ENCODE measurements at regions not wholly inside any gene's neighbourhood (a gene's known extent, or its start where the extent isn't known, plus 50 kb on each side); places are given as distances from the start of the nearest gene placed in this dataset.

GRCh38 chr11:15370495-15371147 lies 255.9 kb downstream of the INSC start:
- Histone ChIP-seq H3K36me3 (ENCODE audit: control insufficient read depth, insufficient read depth, low read length) (no peaks in the 10 kb centered on the region), H3K27ac (ENCODE audit: low read depth, low read length) (no peak overlapping the region), H3K27me3 (ENCODE audit: control insufficient read depth, insufficient read depth, low read length) (no peaks in the 10 kb centered on the region), H3K4me1 (ENCODE audit: control insufficient read depth, insufficient read depth, low read length) (no peaks in the 10 kb centered on the region), H3K4me3 (ENCODE audit: low read depth, low read length) (no peak overlapping the region), H3K9me3 (ENCODE audit: control insufficient read depth, insufficient read depth, low read length) (no peaks in the 10 kb centered on the region)
- DNase-seq (ENCODE audit: low read depth in 4 of 6, low spot score in 6 of 6), result peak in 1 of 6 donors; percentile 14
- 83% methylated on average over 4 of the region's 5 CpGs for WGBS (ENCODE audit: insufficient coverage)

- WGBS (ENCODE audit: insufficient coverage), result no CpG with 5 or more reads among the region's 1 CpG
- no peaks in the 10 kb centered on the region for H3K36me3 ChIP-seq (ENCODE audit: control insufficient read depth, insufficient read depth, low read length)
- H3K4me1 ChIP-seq (ENCODE audit: control insufficient read depth, insufficient read depth, low read length), result no peaks in the 10 kb centered on the region
- no peaks in the 10 kb centered on the region for H3K27me3 ChIP-seq (ENCODE audit: control insufficient read depth, insufficient read depth, low read length)
- no peak for DNase-seq (ENCODE audit: low read depth in 4 of 6, low spot score in 6 of 6)
- H3K4me3 ChIP-seq (ENCODE audit: low read depth, low read length), result no peak overlapping the region
- H3K9me3 ChIP-seq (ENCODE audit: control insufficient read depth, insufficient read depth, low read length), result no peaks in the 10 kb centered on the region
- no peak overlapping the region for H3K27ac ChIP-seq (ENCODE audit: low read depth, low read length)
Measured at GRCh38 chr11:15371533-15371932, 256.8 kb downstream of the INSC start.

- peak in 1 of 6 donors; percentile 20 for DNase-seq (ENCODE audit: low read depth in 4 of 6, low spot score in 6 of 6)
- Histone ChIP-seq H3K27me3 (ENCODE audit: control insufficient read depth, insufficient read depth, low read length) (no peaks in the 10 kb centered on the region), H3K36me3 (ENCODE audit: control insufficient read depth, insufficient read depth, low read length) (no peaks in the 10 kb centered on the region), H3K9me3 (ENCODE audit: control insufficient read depth, insufficient read depth, low read length) (peaks cover 6% of the 10 kb centered on the region), H3K4me1 (ENCODE audit: control insufficient read depth, insufficient read depth, low read length) (no peaks in the 10 kb centered on the region), H3K4me3 (ENCODE audit: low read depth, low read length) (no peak overlapping the region), H3K27ac (ENCODE audit: low read depth, low read length) (no peak overlapping the region)
- no CpG with 5 or more reads among the region's 2 CpGs for WGBS (ENCODE audit: insufficient coverage)
Measured at GRCh38 chr11:15374418-15374817, 259.7 kb downstream of the INSC start.

- Histone ChIP-seq H3K4me3 (ENCODE audit: low read depth, low read length) (no peak overlapping the region), H3K9me3 (ENCODE audit: control insufficient read depth, insufficient read depth, low read length) (peaks cover 6% of the 10 kb centered on the region), H3K36me3 (ENCODE audit: control insufficient read depth, insufficient read depth, low read length) (no peaks in the 10 kb centered on the region), H3K27ac (ENCODE audit: low read depth, low read length) (no peak overlapping the region), H3K4me1 (ENCODE audit: control insufficient read depth, insufficient read depth, low read length) (no peaks in the 10 kb centered on the region), H3K27me3 (ENCODE audit: control insufficient read depth, insufficient read depth, low read length) (no peaks in the 10 kb centered on the region)
- DNase-seq (ENCODE audit: low read depth in 4 of 6, low spot score in 6 of 6), result no peak
- 92% methylated on average over 2 of the region's 2 CpGs for WGBS (ENCODE audit: insufficient coverage)
Measured at GRCh38 chr11:15378941-15379340, 264.2 kb downstream of the INSC start.

- no peak for DNase-seq (ENCODE audit: low read depth in 4 of 6, low spot score in 6 of 6)
- WGBS (ENCODE audit: insufficient coverage), result 100% methylated on average over 3 of the region's 4 CpGs
- no peaks in the 10 kb centered on the region for H3K36me3 ChIP-seq (ENCODE audit: control insufficient read depth, insufficient read depth, low read length)
Measured at GRCh38 chr11:15379483-15379882, 264.8 kb downstream of the INSC start.

GRCh38 chr11:15390857-15391256 lies 276.1 kb downstream of the INSC start:
- Histone ChIP-seq H3K27me3 (ENCODE audit: control insufficient read depth, insufficient read depth, low read length) (no peaks in the 10 kb centered on the region), H3K36me3 (ENCODE audit: control insufficient read depth, insufficient read depth, low read length) (no peaks in the 10 kb centered on the region), H3K4me1 (ENCODE audit: control insufficient read depth, insufficient read depth, low read length) (no peaks in the 10 kb centered on the region), H3K27ac (ENCODE audit: low read depth, low read length) (no peak overlapping the region), H3K4me3 (ENCODE audit: low read depth, low read length) (no peak overlapping the region), H3K9me3 (ENCODE audit: control insufficient read depth, insufficient read depth, low read length) (peaks cover 4% of the 10 kb centered on the region)
- no peak for DNase-seq (ENCODE audit: low read depth in 4 of 6, low spot score in 6 of 6)
- no CpG with 5 or more reads among the region's 1 CpG for WGBS (ENCODE audit: insufficient coverage)

More at GRCh38 chr11:15379483-15379882, 264.8 kb downstream of the INSC start:
- Histone ChIP-seq H3K9me3 (ENCODE audit: control insufficient read depth, insufficient read depth, low read length) (peaks cover 6% of the 10 kb centered on the region), H3K27me3 (ENCODE audit: control insufficient read depth, insufficient read depth, low read length) (no peaks in the 10 kb centered on the region), H3K4me3 (ENCODE audit: low read depth, low read length) (no peak overlapping the region), H3K4me1 (ENCODE audit: control insufficient read depth, insufficient read depth, low read length) (no peaks in the 10 kb centered on the region), H3K27ac (ENCODE audit: low read depth, low read length) (no peak overlapping the region)

GRCh38 chr11:15396778-15397177 lies 282.1 kb downstream of the INSC start:
- Histone ChIP-seq H3K27me3 (ENCODE audit: control insufficient read depth, insufficient read depth, low read length) (no peaks in the 10 kb centered on the region), H3K4me1 (ENCODE audit: control insufficient read depth, insufficient read depth, low read length) (no peaks in the 10 kb centered on the region), H3K9me3 (ENCODE audit: control insufficient read depth, insufficient read depth, low read length) (peaks cover 8% of the 10 kb centered on the region), H3K36me3 (ENCODE audit: control insufficient read depth, insufficient read depth, low read length) (no peaks in the 10 kb centered on the region), H3K4me3 (ENCODE audit: low read depth, low read length) (no peak overlapping the region), H3K27ac (ENCODE audit: low read depth, low read length) (no peak overlapping the region)
- no peak for DNase-seq (ENCODE audit: low read depth in 4 of 6, low spot score in 6 of 6)
- 100% methylated on average over 1 of the region's 2 CpGs for WGBS (ENCODE audit: insufficient coverage)

GRCh38 chr11:15406851-15407351 lies 292.2 kb downstream of the INSC start:
- peak in 1 of 6 donors; percentile 27 for DNase-seq (ENCODE audit: low read depth in 4 of 6, low spot score in 6 of 6)
- Histone ChIP-seq H3K27ac (ENCODE audit: low read depth, low read length) (no peak overlapping the region), H3K27me3 (ENCODE audit: control insufficient read depth, insufficient read depth, low read length) (no peaks in the 10 kb centered on the region), H3K36me3 (ENCODE audit: control insufficient read depth, insufficient read depth, low read length) (no peaks in the 10 kb centered on the region), H3K9me3 (ENCODE audit: control insufficient read depth, insufficient read depth, low read length) (no peaks in the 10 kb centered on the region), H3K4me1 (ENCODE audit: control insufficient read depth, insufficient read depth, low read length) (no peaks in the 10 kb centered on the region), H3K4me3 (ENCODE audit: low read depth, low read length) (no peak overlapping the region)
- WGBS (ENCODE audit: insufficient coverage), result 40% methylated on average over 1 of the region's 3 CpGs

- no peak for DNase-seq (ENCODE audit: low read depth in 4 of 6, low spot score in 6 of 6)
- no peaks in the 10 kb centered on the region for H3K27me3 ChIP-seq (ENCODE audit: control insufficient read depth, insufficient read depth, low read length)
- H3K27ac ChIP-seq (ENCODE audit: low read depth, low read length), result no peak overlapping the region
- no peaks in the 10 kb centered on the region for H3K4me1 ChIP-seq (ENCODE audit: control insufficient read depth, insufficient read depth, low read length)
- H3K9me3 ChIP-seq (ENCODE audit: control insufficient read depth, insufficient read depth, low read length), result no peaks in the 10 kb centered on the region
- 100% methylated on average over 1 of the region's 2 CpGs for WGBS (ENCODE audit: insufficient coverage)
- H3K4me3 ChIP-seq (ENCODE audit: low read depth, low read length), result no peak overlapping the region
- H3K36me3 ChIP-seq (ENCODE audit: control insufficient read depth, insufficient read depth, low read length), result no peaks in the 10 kb centered on the region
Measured at GRCh38 chr11:15412054-15412453, 297.3 kb downstream of the INSC start.

- Histone ChIP-seq H3K36me3 (ENCODE audit: control insufficient read depth, insufficient read depth, low read length) (no peaks in the 10 kb centered on the region), H3K4me3 (ENCODE audit: low read depth, low read length) (no peak overlapping the region)
- 83% methylated on average over 1 of the region's 3 CpGs for WGBS (ENCODE audit: insufficient coverage)
Measured at GRCh38 chr11:15418921-15419320, 304.2 kb downstream of the INSC start.

More at GRCh38 chr11:15418921-15419320, 304.2 kb downstream of the INSC start:
- H3K27me3 ChIP-seq (ENCODE audit: control insufficient read depth, insufficient read depth, low read length), result no peaks in the 10 kb centered on the region
- no peak overlapping the region for H3K27ac ChIP-seq (ENCODE audit: low read depth, low read length)
- H3K4me1 ChIP-seq (ENCODE audit: control insufficient read depth, insufficient read depth, low read length), result no peaks in the 10 kb centered on the region
- peak in 5 of 6 donors; percentile 13 to 91 (median 29) for DNase-seq (ENCODE audit: low read depth in 4 of 6, low spot score in 6 of 6)
- H3K9me3 ChIP-seq (ENCODE audit: control insufficient read depth, insufficient read depth, low read length), result no peaks in the 10 kb centered on the region

Data from spinal cord (tissue), 9 donors.